ENCODE measurements at regions not wholly inside any gene's neighbourhood (a gene's known extent, or its start where the extent isn't known, plus 50 kb on each side); places are given as distances from the start of the nearest gene placed in this dataset.

DNA sequence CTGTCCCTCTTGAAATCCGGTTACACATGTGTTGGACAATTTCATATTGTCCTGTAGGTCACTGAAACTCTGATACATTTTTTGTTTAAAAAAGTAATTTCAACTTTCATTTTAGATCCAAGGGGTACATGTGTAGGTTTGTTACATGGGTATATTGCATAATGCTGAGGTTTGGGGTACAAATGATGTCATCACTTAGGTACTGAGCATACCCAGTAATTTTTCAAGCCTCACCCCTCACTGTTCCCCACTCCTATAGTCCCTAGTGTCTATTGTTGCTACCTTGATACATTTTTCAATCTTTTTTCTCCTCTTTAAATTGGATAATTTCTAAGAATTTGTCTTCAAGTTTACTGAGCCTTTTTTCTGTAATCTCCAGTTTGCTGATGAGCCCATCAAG, 483.0 kb downstream of the DHX35 start:
- no peak for DNase-seq
- Histone ChIP-seq H3K4me3 (no peak overlapping the region), H3K36me3 (no peaks in the 10 kb centered on the region), H3K4me1 (ENCODE audit: insufficient read depth) (no peaks in the 10 kb centered on the region), H3K27me3 (no peaks in the 10 kb centered on the region), H3K9me3 (no peaks in the 10 kb centered on the region), H3K27ac (no peak overlapping the region)
- intact Hi-C loops (cut with DNase I) = no loop called here
- TF ChIP-seq EP300 (IDR thresholded peaks at IDR 0.05) (no peak), CTCF (IDR thresholded peaks at IDR 0.05) (no peak), POLR2A (IDR thresholded peaks at IDR 0.05) (no peak)
- 82 to 90% (median 87%) methylated on average over 1 of the region's 1 CpG for WGBS, 3 donors

- Histone ChIP-seq H3K4me1 (ENCODE audit: insufficient read depth) (no peaks in the 10 kb centered on the region), H3K27ac (no peak overlapping the region), H3K9me3 (no peaks in the 10 kb centered on the region), H3K36me3 (no peaks in the 10 kb centered on the region), H3K27me3 (no peaks in the 10 kb centered on the region), H3K4me3 (no peak overlapping the region)
- DNase-seq = no peak
- 84 to 90% (median 88%) methylated on average over 1 of the region's 1 CpG for WGBS, 3 donors
- TF ChIP-seq EP300 (IDR thresholded peaks at IDR 0.05) (no peak), POLR2A (IDR thresholded peaks at IDR 0.05) (no peak)
- intact Hi-C loops (cut with DNase I) = no loop called here
Measured at GRCh38 chr20:39433466-39433865, 471.3 kb downstream of the DHX35 start.

DNA sequence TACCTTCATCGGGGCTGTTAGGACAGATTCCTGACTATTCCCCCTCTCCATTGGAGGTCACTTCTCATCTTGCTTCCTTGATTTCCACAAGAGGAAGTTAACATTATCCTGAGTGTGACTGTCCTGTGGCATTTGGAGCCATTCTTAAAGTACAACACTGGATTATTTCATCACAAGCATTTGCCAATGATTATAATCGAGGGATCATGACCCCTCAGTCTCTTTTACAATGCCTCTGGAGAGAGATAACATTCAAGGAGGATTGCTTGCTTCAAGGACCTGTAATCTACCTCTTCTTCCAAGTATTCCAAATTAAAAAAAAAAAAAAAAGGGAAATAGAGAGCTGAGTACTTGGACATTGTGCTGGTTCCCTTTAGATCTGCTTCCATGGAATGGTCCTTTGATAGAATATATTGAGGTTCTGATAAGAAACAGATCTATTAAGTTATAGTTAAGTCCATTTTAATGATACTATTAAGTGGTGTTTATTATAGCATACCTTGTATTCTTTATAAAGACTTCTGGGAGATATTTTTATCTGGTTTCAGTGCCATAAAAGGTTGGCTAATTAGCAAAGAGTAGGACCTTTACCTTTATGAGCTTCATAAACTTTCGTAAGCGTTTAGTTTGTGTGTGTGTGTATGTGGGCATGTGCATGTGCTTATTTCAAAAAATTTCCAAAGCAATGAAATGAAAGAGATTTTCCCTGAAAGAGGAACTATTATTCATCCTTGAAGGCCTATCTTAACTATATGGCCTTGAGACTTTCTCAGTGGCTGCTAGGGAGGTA, 469.1 kb downstream of the DHX35 start:
- intact Hi-C loops (cut with DNase I) = no loop called here

DNA sequence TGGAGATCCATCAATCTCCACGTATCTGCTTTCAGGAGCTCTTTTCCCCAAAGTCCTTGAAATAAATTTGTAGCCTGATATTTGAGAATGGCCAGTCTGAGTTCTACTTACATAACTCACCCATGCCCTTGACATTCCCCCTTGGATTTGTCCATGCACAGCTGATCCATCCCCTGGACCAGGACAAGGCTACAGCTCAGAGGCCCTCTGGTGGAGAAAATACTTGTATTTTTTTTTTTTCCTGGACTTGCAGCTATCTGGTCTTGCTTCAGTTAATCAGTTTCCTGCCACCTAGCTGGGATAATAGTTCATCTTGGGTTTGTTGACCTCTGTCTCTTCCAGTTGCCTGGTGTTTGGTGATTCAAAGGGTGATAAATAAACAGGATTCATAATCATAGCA, 467.6 kb downstream of the DHX35 start:
- Histone ChIP-seq H3K4me1 (ENCODE audit: insufficient read depth) (no peaks in the 10 kb centered on the region), H3K27me3 (no peaks in the 10 kb centered on the region), H3K27ac (no peak overlapping the region), H3K9me3 (no peaks in the 10 kb centered on the region), H3K36me3 (no peaks in the 10 kb centered on the region), H3K4me3 (no peak overlapping the region)
- WGBS, 3 donors = 19 to 40% (median 40%) methylated on average over 1 of the region's 1 CpG
- intact Hi-C loops (cut with DNase I) = no loop called here
- no peak for DNase-seq
- TF ChIP-seq EP300 (IDR thresholded peaks at IDR 0.05) (no peak), POLR2A (IDR thresholded peaks at IDR 0.05) (no peak), CTCF (IDR thresholded peaks at IDR 0.05) (no peak)

More for the DNA sequence above, 469.1 kb downstream of the DHX35 start:
- no peak for TF ChIP-seq POLR2A (IDR thresholded peaks at IDR 0.05)
- no peak for TF ChIP-seq EP300 (IDR thresholded peaks at IDR 0.05)
- no peak for TF ChIP-seq CTCF (IDR thresholded peaks at IDR 0.05)
- H3K27ac ChIP-seq = no peak overlapping the region
- H3K4me1 ChIP-seq (ENCODE audit: insufficient read depth) = no peaks in the 10 kb centered on the region
- no peaks in the 10 kb centered on the region for H3K27me3 ChIP-seq
- no peak overlapping the region for H3K4me3 ChIP-seq
- no peaks in the 10 kb centered on the region for H3K36me3 ChIP-seq
- WGBS, 3 donors = 36 to 52% (median 38%) methylated on average over 4 of the region's 4 CpGs
- H3K9me3 ChIP-seq = no peaks in the 10 kb centered on the region
- no peak for DNase-seq

DNA sequence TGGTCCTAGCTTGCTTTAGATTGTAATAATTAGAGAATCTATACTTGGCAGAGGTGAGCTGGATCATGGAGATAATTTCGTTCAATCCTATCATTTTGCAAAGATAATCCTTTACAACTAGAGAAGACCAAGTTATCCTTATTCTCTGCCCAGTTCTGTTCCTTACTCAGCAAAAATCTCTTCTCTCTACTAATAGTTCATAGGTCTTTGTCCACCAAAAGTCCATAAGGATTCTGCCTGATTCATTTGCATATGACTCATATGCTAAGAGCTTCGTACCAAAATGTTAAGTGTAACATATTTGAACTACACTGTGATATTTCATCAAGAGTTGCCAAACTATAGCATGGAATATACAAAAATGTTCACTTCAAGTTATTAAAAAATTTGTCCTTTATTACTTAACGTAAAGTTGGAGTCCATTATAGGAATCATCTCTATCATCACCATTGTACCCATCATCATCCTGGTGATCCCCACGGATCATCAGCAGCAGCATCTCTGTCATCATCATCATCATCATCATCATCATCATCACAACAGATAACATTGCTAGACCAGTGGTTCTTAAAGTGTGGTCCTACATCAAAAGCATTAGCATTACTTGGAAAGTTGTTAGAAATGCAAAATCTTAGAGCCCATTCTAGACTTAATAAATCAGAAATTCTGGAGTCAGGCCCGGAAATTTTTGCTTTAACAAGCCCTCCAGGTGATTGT, 463.0 kb downstream of the DHX35 start:
- intact Hi-C loops (cut with DNase I) = no loop called here
- Histone ChIP-seq H3K27ac (no peak overlapping the region), H3K36me3 (no peaks in the 10 kb centered on the region), H3K27me3 (no peaks in the 10 kb centered on the region), H3K4me3 (no peak overlapping the region), H3K9me3 (no peaks in the 10 kb centered on the region), H3K4me1 (ENCODE audit: insufficient read depth) (no peaks in the 10 kb centered on the region)
- DNase-seq = no peak
- no peak for TF ChIP-seq POLR2A (IDR thresholded peaks at IDR 0.05)
- 72 to 75% (median 72%) methylated on average over 5 of the region's 5 CpGs for WGBS, 3 donors

Data from ovary (tissue), 7 donors.